ENCODE measurements at regions not wholly inside any gene's neighbourhood (a gene's known extent, or its start where the extent isn't known, plus 50 kb on each side); places are given as distances from the start of the nearest gene placed in this dataset.

GRCh38 chr16:79843631-79844043 is 243.1 kb upstream of the MAF start:
- no peak overlapping the region for H3K4me3 ChIP-seq (ENCODE audit: low read depth, low read length)
- DNase-seq (ENCODE audit: low read depth) = no peak
- no peak for TF ChIP-seq CTCF (conservative IDR thresholded peaks at IDR 0.05; ENCODE audit: low read depth, low read length)

GRCh38 chr16:79843145-79843544 is 242.6 kb upstream of the MAF start:
- no peak for DNase-seq (ENCODE audit: low read depth)
- no peak for TF ChIP-seq CTCF (conservative IDR thresholded peaks at IDR 0.05; ENCODE audit: low read depth, low read length)
- no peak overlapping the region for H3K4me3 ChIP-seq (ENCODE audit: low read depth, low read length)

DNA sequence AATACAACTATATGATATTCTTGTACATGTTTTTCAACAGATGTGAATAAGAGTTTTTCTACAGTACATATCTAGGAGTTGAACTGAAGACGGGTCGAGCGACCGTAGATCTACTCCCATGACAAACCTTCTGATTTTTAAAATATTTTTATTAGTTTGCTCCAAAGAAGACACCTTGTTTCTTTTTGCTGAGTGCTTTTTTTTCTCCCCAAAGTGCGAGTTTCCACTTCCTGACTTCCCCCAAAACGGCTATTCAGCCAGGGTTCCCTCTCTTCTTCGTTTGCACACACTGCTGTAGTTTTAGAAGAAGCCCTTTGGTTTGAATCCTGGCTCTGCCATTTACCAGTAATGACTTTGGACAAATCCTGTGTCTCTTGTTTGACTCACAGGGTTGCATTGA is 241.7 kb upstream of the MAF start:
- no peak for TF ChIP-seq CTCF (conservative IDR thresholded peaks at IDR 0.05; ENCODE audit: low read depth, low read length)
- no peak for DNase-seq (ENCODE audit: low read depth)
- no peak overlapping the region for H3K4me3 ChIP-seq (ENCODE audit: low read depth, low read length)

DNA sequence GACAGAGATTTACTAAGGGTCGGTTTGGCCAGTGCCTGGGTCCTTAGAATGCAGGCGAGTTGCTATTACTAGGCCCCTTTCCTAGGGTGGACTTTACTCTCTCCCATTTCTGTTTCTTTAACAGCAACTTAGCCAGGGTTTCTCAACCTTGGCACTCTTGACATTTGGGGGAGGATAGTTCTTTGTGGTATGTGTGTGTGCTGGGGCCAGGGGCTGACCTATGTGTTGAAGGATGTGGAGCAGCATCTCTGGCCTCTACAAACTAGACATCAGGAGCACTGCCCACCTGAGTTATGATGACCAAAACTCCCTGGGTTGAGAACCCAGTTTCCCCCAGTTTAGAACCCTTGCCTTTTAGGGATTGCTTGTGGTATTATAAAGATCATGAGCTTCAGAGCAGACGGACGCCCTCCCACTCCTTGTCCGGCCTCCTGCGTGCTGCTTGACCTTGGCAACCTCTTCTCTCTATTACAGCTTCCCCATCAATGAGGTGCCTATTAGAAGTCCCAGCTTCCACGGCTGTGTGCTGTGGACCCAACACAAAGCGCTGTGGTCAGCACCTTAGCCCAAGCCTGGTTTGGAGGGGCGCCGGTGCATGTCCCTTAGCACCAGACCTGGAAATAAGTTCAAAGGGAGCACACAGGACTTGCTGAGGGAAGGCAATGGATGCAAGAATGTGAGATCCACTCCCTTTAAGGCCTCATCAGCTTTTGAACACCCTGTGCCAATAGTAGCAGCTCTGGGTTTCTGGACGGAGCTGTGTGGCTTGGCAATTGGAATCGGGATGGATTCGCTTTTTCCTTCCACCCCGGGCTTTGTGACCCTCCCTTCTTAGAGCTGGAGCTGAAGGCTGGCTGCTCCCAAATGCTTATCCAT is 239.2 kb upstream of the MAF start:
- no peak for DNase-seq (ENCODE audit: low read depth)
- TF ChIP-seq CTCF (conservative IDR thresholded peaks at IDR 0.05; ENCODE audit: low read depth, low read length) = no peak
- no peak overlapping the region for H3K4me3 ChIP-seq (ENCODE audit: low read depth, low read length)

GRCh38 chr16:79838496-79839259 is 238.1 kb upstream of the MAF start:
- H3K4me3 ChIP-seq (ENCODE audit: low read depth, low read length) = peak overlapping the region; percentile 37
- DNase-seq (ENCODE audit: low read depth) = peak; percentile 5
- TF ChIP-seq CTCF (conservative IDR thresholded peaks at IDR 0.05; ENCODE audit: low read depth, low read length) = no peak

GRCh38 chr16:79836144-79836543 is 235.6 kb upstream of the MAF start:
- no peak for DNase-seq (ENCODE audit: low read depth)
- no peak for TF ChIP-seq CTCF (conservative IDR thresholded peaks at IDR 0.05; ENCODE audit: low read depth, low read length)
- no peak overlapping the region for H3K4me3 ChIP-seq (ENCODE audit: low read depth, low read length)
